ENCODE measurements at regions not wholly inside any gene's neighbourhood (a gene's known extent, or its start where the extent isn't known, plus 50 kb on each side); places are given as distances from the start of the nearest gene placed in this dataset.
"Not testable (repeated sequence)": the region's sequence is repeated elsewhere in the genome, so short reads cannot be mapped to it uniquely, and the experiment has no call there.

DNA sequence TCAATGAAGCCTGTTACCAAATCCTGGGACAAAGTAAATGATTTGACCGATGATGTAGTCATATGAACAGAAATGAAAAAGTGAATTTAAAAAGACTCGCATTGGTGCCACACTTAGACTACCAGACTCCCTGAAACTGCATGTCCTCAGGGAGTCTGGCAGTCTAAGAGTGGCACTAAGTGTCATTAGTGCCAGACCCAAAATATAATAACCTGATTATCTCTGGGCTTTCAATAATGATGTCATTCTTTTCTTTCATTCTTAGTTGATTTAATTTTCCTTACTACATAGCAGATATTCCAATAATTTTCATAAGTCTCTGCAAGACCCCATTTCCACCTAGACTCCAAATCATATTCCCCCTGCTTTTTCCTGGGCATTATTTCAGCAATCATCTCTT is 59.0 kb downstream of the OR2K2 start:
- TF ChIP-seq POLR2A (IDR thresholded peaks at IDR 0.05), result no peak
- TF ChIP-seq, protein P1, sequence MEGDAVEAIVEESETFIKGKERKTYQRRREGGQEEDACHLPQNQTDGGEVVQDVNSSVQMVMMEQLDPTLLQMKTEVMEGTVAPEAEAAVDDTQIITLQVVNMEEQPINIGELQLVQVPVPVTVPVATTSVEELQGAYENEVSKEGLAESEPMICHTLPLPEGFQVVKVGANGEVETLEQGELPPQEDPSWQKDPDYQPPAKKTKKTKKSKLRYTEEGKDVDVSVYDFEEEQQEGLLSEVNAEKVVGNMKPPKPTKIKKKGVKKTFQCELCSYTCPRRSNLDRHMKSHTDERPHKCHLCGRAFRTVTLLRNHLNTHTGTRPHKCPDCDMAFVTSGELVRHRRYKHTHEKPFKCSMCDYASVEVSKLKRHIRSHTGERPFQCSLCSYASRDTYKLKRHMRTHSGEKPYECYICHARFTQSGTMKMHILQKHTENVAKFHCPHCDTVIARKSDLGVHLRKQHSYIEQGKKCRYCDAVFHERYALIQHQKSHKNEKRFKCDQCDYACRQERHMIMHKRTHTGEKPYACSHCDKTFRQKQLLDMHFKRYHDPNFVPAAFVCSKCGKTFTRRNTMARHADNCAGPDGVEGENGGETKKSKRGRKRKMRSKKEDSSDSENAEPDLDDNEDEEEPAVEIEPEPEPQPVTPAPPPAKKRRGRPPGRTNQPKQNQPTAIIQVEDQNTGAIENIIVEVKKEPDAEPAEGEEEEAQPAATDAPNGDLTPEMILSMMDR (IDR thresholded peaks at IDR 0.05), result no peak
- no peaks in the 10 kb centered on the region for H3K9me3 ChIP-seq
- no peak for DNase-seq
- no peaks in the 10 kb centered on the region for H3K4me1 ChIP-seq
- no peak overlapping the region for H3K27ac ChIP-seq
- no peak for ATAC-seq
- no peak overlapping the region for H3K4me3 ChIP-seq
- no peaks in the 10 kb centered on the region for H3K36me3 ChIP-seq
- intact Hi-C loops (cut with DNase I), result no loop called here
- H3K27me3 ChIP-seq, result no peaks in the 10 kb centered on the region
- WGBS (ENCODE audit: insufficient coverage, low coverage, low lambda C conversion rate, missing lambda C conversion rate), result 66% methylated on average over 2 of the region's 2 CpGs

DNA sequence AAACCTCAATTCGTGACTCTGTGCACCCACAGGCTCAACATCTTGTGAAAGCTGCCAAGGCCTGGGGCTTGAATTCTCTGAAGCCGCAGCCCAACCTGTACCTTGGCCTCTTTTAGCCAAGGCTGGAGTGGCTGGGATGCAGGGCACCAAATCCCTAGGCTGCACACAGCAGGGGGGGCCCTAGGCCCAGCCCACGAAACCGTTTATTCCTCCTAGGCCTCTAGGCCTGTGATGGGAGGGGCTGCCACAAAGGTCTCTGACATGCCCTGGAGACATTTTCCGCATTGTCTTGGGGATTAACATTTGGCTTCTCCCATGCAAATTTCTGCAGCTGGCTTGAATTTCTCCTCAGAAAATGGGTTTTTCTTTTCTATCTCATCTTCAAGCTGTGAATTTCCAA is 64.0 kb downstream of the OR2K2 start:
- H3K9me3 ChIP-seq; H3K27ac ChIP-seq; H3K4me3 ChIP-seq; H3K27me3 ChIP-seq; H3K36me3 ChIP-seq; intact Hi-C loops (cut with DNase I); H3K4me1 ChIP-seq; ATAC-seq; DNase-seq: not testable (repeated sequence)
- WGBS (ENCODE audit: insufficient coverage, low coverage, low lambda C conversion rate, missing lambda C conversion rate), result 67% methylated on average over 3 of the region's 5 CpGs

DNA sequence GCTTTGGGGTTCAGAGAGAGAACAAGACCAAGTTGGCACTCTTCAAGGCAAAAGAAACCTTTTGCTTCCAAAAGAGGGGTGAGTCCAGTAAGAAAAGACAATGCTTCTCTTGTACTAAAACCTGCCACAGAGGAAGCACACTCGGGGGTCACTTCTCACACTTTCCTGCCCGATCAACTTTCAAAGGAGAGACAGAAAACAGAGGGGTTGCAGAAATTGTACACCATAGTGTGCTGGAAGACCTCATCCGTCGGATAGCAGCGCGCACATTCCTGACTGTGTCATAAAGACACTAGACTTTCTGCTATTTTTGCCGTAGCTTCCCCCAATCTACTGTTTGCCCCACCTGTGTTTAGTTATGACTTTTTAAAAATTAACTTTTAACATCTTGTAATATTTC is 66.9 kb downstream of the OR2K2 start:
- TF ChIP-seq POLR2A (IDR thresholded peaks at IDR 0.05), result no peak
- TF ChIP-seq, protein P1 (IDR thresholded peaks at IDR 0.05), result no peak
- DNase-seq, result no peak
- WGBS (ENCODE audit: insufficient coverage, low coverage, low lambda C conversion rate, missing lambda C conversion rate), result 65% methylated on average over 7 of the region's 7 CpGs
- Histone ChIP-seq H3K27me3 (no peaks in the 10 kb centered on the region), H3K4me3 (no peak overlapping the region), H3K27ac (no peak overlapping the region), H3K36me3 (no peaks in the 10 kb centered on the region), H3K9me3 (no peaks in the 10 kb centered on the region), H3K4me1 (no peaks in the 10 kb centered on the region)
- no peak for ATAC-seq
- intact Hi-C loops (cut with DNase I), result no loop called here

DNA sequence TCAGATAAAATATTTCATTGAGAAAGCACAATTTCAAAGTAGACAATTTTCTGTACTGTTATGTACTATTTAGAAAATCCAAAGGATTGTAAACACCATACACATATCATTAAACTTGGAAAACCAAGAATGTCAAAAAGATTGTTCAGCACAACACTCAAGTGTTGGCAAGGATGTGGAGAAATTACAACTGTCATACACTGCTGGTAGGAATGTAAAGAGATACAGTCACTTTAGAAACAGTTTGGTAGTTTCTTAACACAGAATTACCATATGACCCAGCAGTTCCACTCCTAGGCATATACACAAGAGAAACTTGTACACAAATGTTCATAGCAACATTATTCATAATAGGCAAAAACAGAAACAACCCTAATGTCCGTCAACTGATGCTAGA is 71.2 kb downstream of the OR2K2 start:
- WGBS (ENCODE audit: insufficient coverage, low coverage, low lambda C conversion rate, missing lambda C conversion rate), result 50% methylated on average over 1 of the region's 1 CpG
- no peak overlapping the region for H3K4me3 ChIP-seq
- intact Hi-C loops (cut with DNase I), result no loop called here
- TF ChIP-seq, protein P1 (IDR thresholded peaks at IDR 0.05), result no peak
- no peak for TF ChIP-seq POLR2A (IDR thresholded peaks at IDR 0.05)
- H3K27ac ChIP-seq, result no peak overlapping the region
- H3K4me1 ChIP-seq, result no peaks in the 10 kb centered on the region
- no peaks in the 10 kb centered on the region for H3K9me3 ChIP-seq
- H3K36me3 ChIP-seq, result no peaks in the 10 kb centered on the region
- no peak for ATAC-seq
- no peaks in the 10 kb centered on the region for H3K27me3 ChIP-seq
- no peak for DNase-seq

DNA sequence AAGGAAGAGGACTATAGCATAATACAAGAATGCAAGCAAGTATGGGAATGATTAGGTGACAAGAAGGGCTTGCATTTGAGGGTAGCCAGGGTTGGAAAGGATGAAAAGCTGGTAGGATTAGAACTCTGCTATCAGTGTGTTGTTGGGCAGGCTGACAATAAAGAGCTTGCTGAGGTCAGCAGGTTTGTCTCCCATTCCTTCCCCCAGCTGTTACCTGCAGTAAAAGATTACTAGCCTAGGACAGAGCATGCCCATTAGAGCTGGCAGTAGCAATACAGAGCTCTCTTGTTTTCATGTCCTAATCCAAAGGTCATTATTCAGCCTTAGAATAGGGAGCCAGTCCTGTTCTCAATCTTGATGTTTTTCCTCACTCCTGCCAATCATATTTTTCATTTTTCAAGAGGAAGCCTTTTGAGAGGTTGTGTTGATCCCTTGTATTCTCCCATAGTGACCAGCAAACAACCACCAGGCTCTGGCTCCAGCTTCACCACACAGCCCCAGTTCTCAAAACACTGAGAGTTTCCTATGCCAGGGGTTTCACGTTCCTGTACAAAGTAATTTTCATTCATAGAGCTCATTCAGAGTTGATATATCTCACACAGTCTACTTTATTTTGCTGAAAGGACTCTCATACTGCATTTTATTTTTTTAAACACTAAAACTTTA is 71.7 kb downstream of the OR2K2 start:
- WGBS (ENCODE audit: insufficient coverage, low coverage, low lambda C conversion rate, missing lambda C conversion rate), result 64% methylated on average over 1 of the region's 1 CpG
- no peaks in the 10 kb centered on the region for H3K4me1 ChIP-seq
- DNase-seq (no peak), ATAC-seq (no peak)
- no peaks in the 10 kb centered on the region for H3K9me3 ChIP-seq
- intact Hi-C loops (cut with DNase I), result no loop called here
- H3K27me3 ChIP-seq, result no peaks in the 10 kb centered on the region
- H3K4me3 ChIP-seq, result no peak overlapping the region
- TF ChIP-seq, protein P1 (IDR thresholded peaks at IDR 0.05), result no peak
- TF ChIP-seq POLR2A (IDR thresholded peaks at IDR 0.05), result no peak
- no peaks in the 10 kb centered on the region for H3K36me3 ChIP-seq
- H3K27ac ChIP-seq, result no peak overlapping the region
